ENCODE measurements at regions not wholly inside any gene's neighbourhood (a gene's known extent, or its start where the extent isn't known, plus 50 kb on each side); places are given as distances from the start of the nearest gene placed in this dataset.

- no peak for TF ChIP-seq ZFX (IDR thresholded peaks at IDR 0.05; ENCODE audit: borderline replicate concordance)
- no peak for TF ChIP-seq CTCF (IDR thresholded peaks at IDR 0.05)
- H3K27ac ChIP-seq = no peak overlapping the region
Observed at GRCh38 chr4:156198511-156198910, 244.8 kb upstream of the CTSO start.

- TF ChIP-seq ZFX (IDR thresholded peaks at IDR 0.05; ENCODE audit: borderline replicate concordance) = no peak
- H3K27ac ChIP-seq = no peak overlapping the region
Observed at GRCh38 chr4:156197216-156197615, 243.6 kb upstream of the CTSO start.

- no peak for TF ChIP-seq CTCF (IDR thresholded peaks at IDR 0.05)
- TF ChIP-seq ZFX (IDR thresholded peaks at IDR 0.05; ENCODE audit: borderline replicate concordance) = no peak
- H3K27ac ChIP-seq = no peak overlapping the region
Observed at GRCh38 chr4:156196722-156197121, 243.1 kb upstream of the CTSO start.

- no peak overlapping the region for H3K27ac ChIP-seq
- TF ChIP-seq CTCF (IDR thresholded peaks at IDR 0.05) (no peak), ZFX (IDR thresholded peaks at IDR 0.05; ENCODE audit: borderline replicate concordance) (no peak)
Observed at GRCh38 chr4:156195914-156196313, 242.2 kb upstream of the CTSO start.

GRCh38 chr4:156194896-156195295 lies 241.2 kb upstream of the CTSO start:
- no peak overlapping the region for H3K27ac ChIP-seq
- TF ChIP-seq CTCF (IDR thresholded peaks at IDR 0.05) (no peak), ZFX (IDR thresholded peaks at IDR 0.05; ENCODE audit: borderline replicate concordance) (no peak)

- TF ChIP-seq CTCF (IDR thresholded peaks at IDR 0.05) (no peak), ZFX (IDR thresholded peaks at IDR 0.05; ENCODE audit: borderline replicate concordance) (no peak)
- H3K27ac ChIP-seq = no peak overlapping the region
Observed at GRCh38 chr4:156193800-156194199, 240.1 kb upstream of the CTSO start.

- TF ChIP-seq ZFX (IDR thresholded peaks at IDR 0.05; ENCODE audit: borderline replicate concordance) = no peak
- TF ChIP-seq CTCF (IDR thresholded peaks at IDR 0.05) = no peak
- no peak overlapping the region for H3K27ac ChIP-seq
Observed at GRCh38 chr4:156193106-156193505, 239.4 kb upstream of the CTSO start.

GRCh38 chr4:156192033-156192432 lies 238.4 kb upstream of the CTSO start:
- H3K27ac ChIP-seq = no peak overlapping the region
- no peak for TF ChIP-seq CTCF (IDR thresholded peaks at IDR 0.05)
- TF ChIP-seq ZFX (IDR thresholded peaks at IDR 0.05; ENCODE audit: borderline replicate concordance) = no peak

Measured in 22Rv1 (cell line).